Stomach (tissue), 8 donors: ENCODE measurements at regions not wholly inside any gene's neighbourhood (a gene's known extent, or its start where the extent isn't known, plus 50 kb on each side); places are given as distances from the start of the nearest gene placed in this dataset.

Experiments used
- DNase-seq, 2 donors: peaks; one replicate each; pipeline versions ENCODE4 v3.0.0 to v3.0.0-alpha.2; 2013 to 2019
- H3K27ac ChIP-seq, 5 donors: fragments of 200-600 bp in 4 of 5; sonication (generic) in 4 of 5; one replicate each; pipeline ENCODE4 v1.5.1; 2013 to 2019; ENCODE audit warnings: mild to moderate bottlenecking in 1 of 5, moderate library complexity in 1 of 5
- H3K27me3 ChIP-seq, 3 donors: fragments of 200-600 bp; sonication (generic); one replicate each; pipeline ENCODE4 v1.5.1; 2017 to 2019; ENCODE audit warnings: mixed run types in 1 of 3
- H3K36me3 ChIP-seq, 4 donors: fragments of 200-600 bp; sonication (generic); 1 replicate in 3 of 4; 2 replicates in 1 of 4; pipeline ENCODE4 v1.5.1; 2016 to 2019
- H3K4me1 ChIP-seq, 4 donors: fragments of 200-600 bp; sonication (generic); one replicate each; pipeline ENCODE4 v1.5.1; 2016 to 2019
- H3K4me3 ChIP-seq, 4 donors: fragments of 200-600 bp; sonication (generic) in 3 of 4; one replicate each; pipeline ENCODE4 v1.5.1; 2016 to 2019; ENCODE audit warnings: mild to moderate bottlenecking in 1 of 4
- H3K9me3 ChIP-seq, 4 donors: fragments of 200-600 bp; sonication (generic); one replicate each; pipeline ENCODE4 v1.5.1; 2016 to 2019
- CTCF ChIP-seq, 7 experiments: fragments of 450-650 bp in 4 of 7; fragments of 200-600 bp in 3 of 7; sonication (generic) in 3 of 7; IDR thresholded peaks; one replicate each; pipeline ENCODE4 v1.5.1; 2016 to 2019; ENCODE audit warnings: antibody characterized with exemption in 7 of 7, control low read depth in 2 of 7, mild to moderate bottlenecking in 1 of 7
- EP300 ChIP-seq: sonication (generic); formaldehyde crosslinking; IDR thresholded peaks from one replicate; pipeline ENCODE4 v1.6.1; 2017; ENCODE audit warnings: antibody characterized with exemption
- POLR2A ChIP-seq, 4 donors: fragments of 450-650 bp; IDR thresholded peaks; one replicate each; pipeline ENCODE4 v1.6.1; 2016; ENCODE audit warnings: antibody characterized with exemption in 4 of 4, control low read depth in 2 of 4, mild to moderate bottlenecking in 1 of 4, moderate library complexity in 1 of 4
- POLR2AphosphoS5 ChIP-seq, 3 donors: sonication (generic); formaldehyde crosslinking; IDR thresholded peaks; one replicate each; pipeline ENCODE4 v1.6.1; 2016; ENCODE audit warnings: antibody characterized with exemption in 3 of 3
- WGBS, 5 donors: extraction: QIAGEN DNeasy Blood & Tissue Kit in 3 of 5; methylation state at CpG; one replicate each; pipeline versions ENCODE4 v1.1.5 to v1.1.7; 2013 to 2018; 5-methylcytosine and 5-hydroxymethylcytosine counted together
- intact Hi-C: fragments of 100-400 bp; cut with DNase I; formaldehyde crosslinking; loops from one replicate; pipeline ENCODE4 v1.15.1; 2023; ENCODE audit warnings: low total_unique reads
- donor health status: healthy with polysubstance abuse.
- donor health status: Bipolar disorder and iron deficiency.
- donor health status: healthy.

- H3K9me3 ChIP-seq = no peaks in the 10 kb centered on the region
- H3K36me3 ChIP-seq = no peaks in the 10 kb centered on the region
- no peak for DNase-seq
- intact Hi-C loops = no loop called here
- H3K4me3 ChIP-seq = no peak overlapping the region
- WGBS, 5 donors = 93 to 97% (median 95%) methylated on average over 2 of the region's 2 CpGs
- H3K4me1 ChIP-seq = no peaks in the 10 kb centered on the region
- no peak overlapping the region for H3K27ac ChIP-seq
- no peaks in the 10 kb centered on the region for H3K27me3 ChIP-seq
- no peak for TF ChIP-seq POLR2AphosphoS5 (IDR thresholded peaks at IDR 0.05)
- no peak for TF ChIP-seq CTCF (IDR thresholded peaks at IDR 0.05)
Observed at GRCh38 chr10:4719671-4720070, 106.3 kb upstream of the AKR1E2 start.

- 76 to 95% (median 88%) methylated on average over 1 of the region's 1 CpG for WGBS, 5 donors
- DNase-seq = no peak
- Histone ChIP-seq H3K27ac (no peak overlapping the region), H3K4me1 (no peaks in the 10 kb centered on the region), H3K4me3 (no peak overlapping the region), H3K27me3 (no peaks in the 10 kb centered on the region), H3K36me3 (no peaks in the 10 kb centered on the region), H3K9me3 (no peaks in the 10 kb centered on the region)
- TF ChIP-seq EP300 = no peak
- no peak for TF ChIP-seq CTCF (IDR thresholded peaks at IDR 0.05)
- TF ChIP-seq POLR2AphosphoS5 (IDR thresholded peaks at IDR 0.05) = no peak
- TF ChIP-seq POLR2A (IDR thresholded peaks at IDR 0.05) = no peak
- intact Hi-C loops = no loop called here
Observed at GRCh38 chr10:4719036-4719435, 107.0 kb upstream of the AKR1E2 start.

- H3K27ac ChIP-seq = no peak overlapping the region
- 74 to 85% (median 82%) methylated on average over 4 of the region's 4 CpGs for WGBS, 5 donors
- H3K4me3 ChIP-seq = no peak overlapping the region
- H3K27me3 ChIP-seq = no peaks in the 10 kb centered on the region
- no peak for DNase-seq
- H3K4me1 ChIP-seq = no peaks in the 10 kb centered on the region
- intact Hi-C loops = no loop called here
- TF ChIP-seq POLR2A (IDR thresholded peaks at IDR 0.05) (no peak), CTCF (IDR thresholded peaks at IDR 0.05) (no peak), POLR2AphosphoS5 (IDR thresholded peaks at IDR 0.05) (no peak), EP300 (no peak)
- no peaks in the 10 kb centered on the region for H3K36me3 ChIP-seq
- no peaks in the 10 kb centered on the region for H3K9me3 ChIP-seq
Observed at GRCh38 chr10:4718544-4718943, 107.5 kb upstream of the AKR1E2 start.

GRCh38 chr10:4717670-4718069 lies 108.3 kb upstream of the AKR1E2 start:
- no peak for TF ChIP-seq POLR2AphosphoS5 (IDR thresholded peaks at IDR 0.05)
- no peak for TF ChIP-seq EP300
- no peak for TF ChIP-seq CTCF (IDR thresholded peaks at IDR 0.05)
- no peak for TF ChIP-seq POLR2A (IDR thresholded peaks at IDR 0.05)
- 78 to 87% (median 86%) methylated on average over 1 of the region's 1 CpG for WGBS, 5 donors
- Histone ChIP-seq H3K4me1 (no peaks in the 10 kb centered on the region), H3K9me3 (no peaks in the 10 kb centered on the region), H3K4me3 (no peak overlapping the region), H3K27ac (no peak overlapping the region), H3K36me3 (no peaks in the 10 kb centered on the region), H3K27me3 (no peaks in the 10 kb centered on the region)
- intact Hi-C loops = no loop called here
- no peak for DNase-seq
